ENCODE measurements at regions not wholly inside any gene's neighbourhood (a gene's known extent, or its start where the extent isn't known, plus 50 kb on each side); places are given as distances from the start of the nearest gene placed in this dataset.

- TF ChIP-seq CTCF (IDR thresholded peaks at IDR 0.05) (no peak), RAD21 (IDR thresholded peaks at IDR 0.05; ENCODE audit: low read length) (no peak), TEAD4 (IDR thresholded peaks at IDR 0.05; ENCODE audit: borderline replicate concordance, insufficient read depth) (no peak), USF1 (IDR thresholded peaks at IDR 0.05; ENCODE audit: borderline replicate concordance, low read depth) (no peak), RFX5 (IDR thresholded peaks at IDR 0.05; ENCODE audit: low read length) (no peak), SMC3 (IDR thresholded peaks at IDR 0.05; ENCODE audit: low read depth, low read length) (no peak), FOSL2 (IDR thresholded peaks at IDR 0.05; ENCODE audit: borderline replicate concordance, low read depth) (no peak), ZBTB33 (IDR thresholded peaks at IDR 0.05; ENCODE audit: borderline replicate concordance, low read depth) (no peak)
Observed at GRCh38 chr4:141348573-141348972, 127.9 kb downstream of the ZNF330 start.

Measured in SK-N-SH (cell line).